HCEC 1CT (cell line): ENCODE measurements at regions not wholly inside any gene's neighbourhood (a gene's known extent, or its start where the extent isn't known, plus 50 kb on each side); places are given as distances from the start of the nearest gene placed in this dataset.
A peak's percentile ranks its signal among the peaks of the same experiment; 100 is the strongest.
"Not testable (repeated sequence)": the region's sequence is repeated elsewhere in the genome, so short reads cannot be mapped to it uniquely, and the experiment has no call there.

Experiments used
- DNase-seq: peaks from one replicate; pipeline ENCODE4 v3.0.0-alpha.2; 2017

GRCh38 chr4:108453366-108453765 is 167.0 kb upstream of the RPL34 start:
- no peak for DNase-seq

DNA sequence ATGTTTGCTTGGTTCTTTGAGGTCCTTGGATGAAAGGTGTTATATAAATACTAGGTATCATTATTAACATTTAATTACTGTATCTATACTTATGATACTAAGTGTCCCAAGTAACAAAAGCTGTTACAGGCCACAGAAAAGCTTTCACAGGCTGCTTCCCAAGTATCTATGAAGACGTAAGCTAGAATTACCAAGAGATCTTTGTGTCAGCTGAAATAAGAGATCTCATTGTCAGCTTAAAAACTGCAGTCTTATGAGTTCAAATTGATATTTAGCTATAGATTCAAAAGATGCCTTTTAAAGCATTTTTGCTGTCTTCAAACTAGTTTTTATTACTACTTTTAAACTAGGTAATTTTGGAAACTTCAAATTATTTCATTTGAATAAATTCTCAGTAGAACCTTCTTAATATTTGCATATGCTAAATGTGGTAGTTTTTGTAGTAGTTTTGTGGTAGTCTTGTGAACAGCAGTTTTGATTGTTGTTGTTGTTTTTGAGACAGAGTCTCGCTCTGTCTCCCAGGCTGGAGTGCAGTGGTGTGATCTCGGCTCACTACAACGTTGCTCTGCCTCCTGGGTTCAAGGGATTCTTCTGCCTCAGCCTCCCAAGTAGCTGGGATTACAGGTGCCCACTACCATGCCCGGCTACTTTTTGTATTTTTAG is 170.0 kb upstream of the RPL34 start:
- DNase-seq, result no peak

DNA sequence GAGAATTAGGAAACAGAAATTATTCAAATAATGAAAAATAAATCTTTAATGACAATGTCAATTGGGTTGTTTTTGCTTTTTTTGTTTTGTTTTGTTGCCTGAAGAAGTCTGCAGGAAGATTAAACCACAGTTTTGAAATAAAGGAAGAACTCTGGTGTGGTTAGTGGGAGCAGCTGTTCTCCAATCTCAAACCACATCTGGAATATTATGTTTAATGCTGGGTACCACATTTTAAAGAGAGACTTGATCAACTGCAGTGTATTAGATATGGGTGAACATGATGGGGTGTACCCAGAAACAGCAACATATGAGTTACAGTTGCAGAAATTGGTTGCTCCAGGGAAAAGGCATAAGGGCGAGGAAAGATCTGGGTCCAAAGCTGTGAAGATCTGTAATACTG is 171.2 kb upstream of the RPL34 start:
- DNase-seq, result no peak

- no peak for DNase-seq
Measured at GRCh38 chr4:108446556-108446955, 173.8 kb upstream of the RPL34 start.

- DNase-seq, result no peak
Measured at GRCh38 chr4:108445716-108446115, 174.7 kb upstream of the RPL34 start.

DNA sequence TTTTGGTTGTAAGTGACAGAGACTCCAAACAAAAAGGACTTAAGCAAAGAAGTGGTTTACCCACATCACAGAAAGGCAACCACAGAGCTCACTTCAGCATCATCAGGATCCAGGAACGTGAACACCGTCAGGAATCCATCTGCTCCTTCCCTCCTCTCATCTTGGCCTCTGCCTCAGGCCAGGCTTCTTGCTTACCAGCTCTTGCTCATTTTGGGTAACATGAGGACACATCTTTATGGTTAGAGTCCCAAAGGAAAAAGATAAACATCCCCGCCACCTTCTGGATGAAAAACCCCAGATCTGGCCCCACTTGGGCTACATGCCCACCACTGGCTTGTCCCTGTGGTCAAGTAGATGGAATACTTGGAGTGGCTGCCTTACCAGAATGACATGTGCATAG is 176.8 kb upstream of the RPL34 start:
- DNase-seq, result no peak

DNA sequence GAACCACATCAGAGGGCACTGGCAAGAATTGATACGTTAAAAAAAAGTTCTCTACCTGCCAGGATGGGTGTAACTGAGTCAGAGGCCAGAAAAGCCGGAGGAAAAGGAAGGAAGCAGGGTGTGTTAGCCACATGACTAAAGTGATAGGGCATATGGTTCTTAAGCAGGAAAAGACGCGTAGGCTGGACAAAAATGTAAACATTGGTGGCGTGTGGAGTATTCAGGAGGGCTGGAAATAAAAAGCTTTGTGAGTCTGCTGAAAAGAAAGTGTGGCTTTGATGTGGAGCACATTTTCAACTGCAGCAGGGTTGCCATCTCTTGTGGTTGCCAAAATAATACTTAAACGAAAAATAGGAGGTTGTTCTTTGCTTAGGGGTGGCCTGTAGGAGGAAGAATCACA is 186.5 kb upstream of the RPL34 start:
- peak; percentile 59 for DNase-seq

GRCh38 chr4:108433394-108433793 is 187.0 kb upstream of the RPL34 start:
- DNase-seq, result not testable (repeated sequence)

- no peak for DNase-seq
Measured at GRCh38 chr4:108432418-108432817, 188.0 kb upstream of the RPL34 start.

GRCh38 chr4:108431986-108432385 is 188.4 kb upstream of the RPL34 start:
- DNase-seq, result no peak

DNA sequence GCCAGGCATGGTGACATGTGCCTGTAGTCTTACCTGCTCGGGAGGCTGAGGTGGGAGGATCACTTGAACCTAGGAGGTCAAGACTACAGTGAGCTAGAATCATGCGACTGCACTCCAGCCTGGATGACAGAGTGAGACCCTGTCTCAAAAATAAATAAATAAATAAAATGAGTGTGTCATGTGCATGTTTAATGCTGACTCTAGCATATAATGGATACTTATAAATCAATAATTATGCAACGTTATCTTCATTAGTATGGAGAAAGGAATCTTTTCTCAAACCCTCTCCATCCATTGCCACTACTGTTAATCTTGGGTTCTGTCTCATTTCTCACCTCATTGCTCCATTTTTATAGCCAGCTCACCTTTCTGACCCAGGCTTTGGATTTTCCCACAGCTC is 189.5 kb upstream of the RPL34 start:
- DNase-seq, result no peak

DNA sequence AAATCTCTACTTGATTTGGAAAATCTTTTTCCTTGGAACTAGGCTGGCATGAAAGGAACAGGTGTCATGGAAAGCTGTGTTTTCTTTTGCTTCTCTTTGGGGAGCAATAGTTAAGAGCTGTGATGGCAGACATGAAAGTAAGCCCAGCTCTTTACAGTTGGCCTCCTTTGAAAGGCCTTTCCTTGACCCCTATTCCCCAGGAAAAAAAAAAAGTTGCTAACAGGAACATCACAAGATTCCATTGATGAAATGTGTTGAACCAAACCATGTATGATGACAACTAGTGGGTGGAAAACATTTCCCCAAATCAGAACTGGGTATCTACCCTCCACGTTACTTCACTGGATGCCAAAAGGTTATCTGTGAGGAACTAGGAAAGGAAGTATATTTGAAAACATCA is 190.7 kb upstream of the RPL34 start:
- DNase-seq, result no peak

DNA sequence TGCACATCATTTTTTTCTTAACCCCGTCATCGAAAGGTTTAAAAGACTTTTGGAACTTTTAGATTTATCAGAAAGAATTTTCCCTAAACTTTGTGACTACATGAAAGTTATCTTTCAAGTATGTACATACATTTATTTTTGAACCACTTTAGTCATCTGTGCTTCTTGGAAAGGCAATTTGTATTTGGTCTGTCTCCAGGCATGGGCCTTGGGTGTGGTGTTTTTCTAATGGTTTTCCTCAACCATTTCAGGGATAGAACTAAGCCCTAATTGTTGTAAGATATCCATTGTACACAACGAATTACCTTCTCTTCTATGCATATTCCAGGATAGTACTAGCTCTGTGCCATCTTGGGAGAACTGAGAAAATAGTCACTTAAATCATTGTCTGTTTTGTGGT is 191.5 kb upstream of the RPL34 start:
- DNase-seq, result no peak

GRCh38 chr4:108427946-108428485 is 192.4 kb upstream of the RPL34 start:
- peak; percentile 17 for DNase-seq

- DNase-seq, result peak; percentile 56
Measured at GRCh38 chr4:108426493-108426892, 193.9 kb upstream of the RPL34 start.

GRCh38 chr4:108425988-108426387 is 194.4 kb upstream of the RPL34 start:
- DNase-seq, result peak; percentile 84

DNA sequence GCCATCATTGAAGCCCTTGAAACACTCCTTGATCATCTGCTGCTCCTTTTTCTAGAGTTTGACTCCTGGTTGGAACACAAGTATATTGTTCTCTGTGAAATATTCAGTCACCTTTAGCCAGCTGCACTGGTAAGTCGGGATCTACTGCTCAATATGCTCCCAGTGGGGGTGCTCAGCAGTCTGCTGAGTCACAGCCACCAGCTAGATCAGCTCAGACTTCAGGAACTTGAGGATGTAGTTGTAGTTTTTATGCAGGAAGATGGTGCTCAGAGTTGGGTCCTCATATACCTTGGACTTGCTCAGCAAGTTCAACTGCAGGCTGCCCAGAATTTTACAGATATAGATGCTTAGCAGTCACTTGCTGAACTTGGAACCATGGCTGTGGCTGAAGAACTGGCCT is 202.5 kb upstream of the RPL34 start:
- no peak for DNase-seq

DNA sequence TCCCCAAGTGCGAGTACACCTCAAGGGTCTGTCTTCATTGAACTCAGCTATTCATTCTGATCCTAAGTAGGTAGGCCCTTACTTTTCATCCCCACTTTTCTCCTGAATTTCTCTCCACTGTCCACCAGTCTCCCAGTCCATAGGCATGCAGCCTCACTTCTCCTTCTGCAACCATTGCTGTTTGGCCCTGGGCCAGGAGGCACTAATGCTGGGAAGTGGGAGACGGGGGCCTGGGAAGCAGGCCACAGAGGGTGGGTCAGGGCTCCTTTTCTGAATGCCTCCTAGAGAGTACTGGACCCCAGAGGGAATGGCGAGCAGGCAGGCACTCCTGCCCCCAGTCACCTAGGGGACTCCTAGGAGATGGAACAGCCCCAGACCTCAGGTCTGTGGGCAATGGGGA is 203.5 kb upstream of the RPL34 start:
- no peak for DNase-seq

- no peak for DNase-seq
Measured at GRCh38 chr4:108415389-108415788, 205.0 kb upstream of the RPL34 start.

GRCh38 chr4:108411836-108412235 is 208.5 kb upstream of the RPL34 start:
- DNase-seq, result no peak

DNA sequence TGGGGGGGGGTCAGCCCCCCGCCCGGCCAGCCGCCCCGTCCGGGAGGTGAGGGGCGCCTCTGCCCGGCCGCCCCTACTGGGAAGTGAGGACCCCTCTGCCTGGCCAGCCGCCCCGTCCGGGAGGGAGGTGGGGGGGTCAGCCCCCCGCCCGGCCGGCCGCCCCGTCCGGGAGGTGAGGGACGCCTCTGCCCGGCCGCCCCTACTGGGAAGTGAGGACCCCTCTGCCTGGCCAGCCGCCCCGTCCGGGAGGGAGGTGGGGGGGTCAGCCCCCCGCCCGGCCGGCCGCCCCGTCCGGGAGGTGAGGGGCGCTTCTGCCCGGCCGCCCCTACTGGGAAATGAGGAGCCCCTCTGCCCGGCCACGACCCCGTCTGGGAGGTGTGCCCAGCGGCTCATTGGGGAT is 210.7 kb upstream of the RPL34 start:
- DNase-seq, result not testable (repeated sequence)

GRCh38 chr4:108405586-108405985 is 214.8 kb upstream of the RPL34 start:
- no peak for DNase-seq

DNA sequence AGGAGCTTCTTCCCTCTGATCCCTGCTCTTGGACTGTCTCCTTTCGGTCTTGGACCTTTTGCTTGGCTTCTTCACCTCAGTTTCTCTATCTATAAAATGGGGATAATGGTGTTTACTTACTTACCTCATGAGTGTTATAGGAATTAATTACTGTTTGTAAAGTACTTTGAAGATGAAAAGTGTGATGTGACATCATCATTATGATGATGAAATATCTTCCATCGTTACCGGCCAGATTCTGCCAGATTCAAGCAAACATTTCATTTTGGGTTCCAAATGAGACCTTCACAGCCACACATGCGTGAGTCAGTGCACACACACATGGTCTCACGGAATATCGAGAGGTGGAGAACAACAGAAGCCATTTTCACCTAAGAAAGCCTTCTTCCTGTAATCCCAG is 220.1 kb upstream of the RPL34 start:
- no peak for DNase-seq

DNA sequence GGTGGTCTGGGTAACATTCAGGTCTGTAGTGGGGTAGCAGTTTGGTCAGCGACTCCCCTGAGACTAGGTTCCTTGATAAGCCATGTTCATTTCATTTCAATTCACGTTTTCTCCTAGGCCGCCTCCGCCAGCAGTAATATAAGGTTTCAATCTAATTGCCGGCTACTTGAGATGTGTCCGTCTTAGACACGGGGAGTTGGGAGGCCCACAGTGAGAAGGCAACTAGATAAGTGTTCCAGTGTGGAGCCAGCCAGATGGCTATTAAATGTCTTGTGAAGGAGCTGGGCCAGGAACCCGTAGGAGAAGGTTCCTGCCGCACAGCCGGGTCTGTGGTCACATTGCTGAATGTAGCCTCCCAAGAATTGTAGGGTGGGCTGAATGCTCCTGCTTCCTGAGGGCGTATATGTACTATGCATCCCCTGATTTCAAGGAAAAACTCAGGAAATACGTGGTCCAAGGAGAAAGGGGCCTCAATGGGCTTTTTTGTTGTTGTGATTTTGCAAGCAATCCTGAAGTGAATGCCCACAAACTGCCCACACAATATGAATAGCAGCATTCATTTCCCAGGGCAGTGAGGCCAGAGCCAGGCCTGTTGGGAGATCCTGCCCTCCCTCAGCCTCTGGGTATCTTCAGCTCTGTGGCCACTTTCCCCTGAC is 220.6 kb upstream of the RPL34 start:
- DNase-seq, result no peak

GRCh38 chr4:108398836-108399235 is 221.5 kb upstream of the RPL34 start:
- no peak for DNase-seq
